B cell (primary cell): ENCODE measurements at regions not wholly inside any gene's neighbourhood (a gene's known extent, or its start where the extent isn't known, plus 50 kb on each side); places are given as distances from the start of the nearest gene placed in this dataset.

Experiments used
- ATAC-seq: fragments of 200-7000 bp; cut with Tn5 transposase; one replicate; pipeline ENCODE4 v1.10.0; 2021; ENCODE audit warnings: low read depth, mild to moderate bottlenecking, moderate number of reproducible peaks, moderate library complexity
- CTCF ChIA-PET: fragments of 350-600 bp; sonication (Branson Sonifier 250); formaldehyde crosslinking; loops from one replicate; lab custom pipeline; 2021; ENCODE audit warnings: antibody characterized with exemption, inconsistent platforms; lab: Charles Lee
- POLR2A ChIA-PET: fragments of 350-600 bp; sonication (Branson Sonifier 250); formaldehyde crosslinking; loops from one replicate; lab custom pipeline; 2021; ENCODE audit warnings: antibody characterized with exemption; lab: Charles Lee
- DNase-seq: peaks from one replicate; pipeline ENCODE4 v3.0.0; 2013
- H2AFZ ChIP-seq: 2 replicates; pipeline ENCODE4 v1.6.1; 2012; ENCODE audit warnings: mild to moderate bottlenecking, low read depth, low read length; ENCODE audit not compliant: insufficient read depth, poor library complexity, severe bottlenecking
- H3K27ac ChIP-seq, 2 donors: 1 replicate in 1 of 2; 2 replicates in 1 of 2; pipeline ENCODE4 v1.5.1; 2012 to 2013; ENCODE audit warnings: low read length in 2 of 2, mild to moderate bottlenecking in 2 of 2, moderate library complexity in 1 of 2
- H3K27me3 ChIP-seq, 4 experiments: fragments of 200-600 bp in 1 of 4; sonication (generic) in 1 of 4; replicated peaks in 1 of 4; 1 replicate in 2 of 4; 2 replicates in 2 of 4; pipeline versions ENCODE4 v1.6.1 to v1.7.0; 2013 to 2016; ENCODE audit warnings: low read length in 3 of 4, mild to moderate bottlenecking in 2 of 4, mixed read lengths in 1 of 4, moderate library complexity in 1 of 4; ENCODE audit not compliant: insufficient read depth in 4 of 4, control insufficient read depth in 3 of 4; ENCODE audit errors: control extremely low read depth in 1 of 4
- H3K36me3 ChIP-seq, 2 experiments: replicated peaks in 1 of 2; 1 replicate in 1 of 2; 2 replicates in 1 of 2; pipeline versions ENCODE4 v1.6.1 to v1.7.1; 2013; ENCODE audit warnings: low read length in 1 of 2; ENCODE audit not compliant: insufficient read depth in 2 of 2, control insufficient read depth in 1 of 2; ENCODE audit errors: control extremely low read depth in 1 of 2, extremely low read depth in 1 of 2
- H3K4me1 ChIP-seq, 2 donors: fragments of 200-600 bp in 1 of 2; sonication (generic) in 1 of 2; 1 replicate in 1 of 2; 2 replicates in 1 of 2; pipeline versions ENCODE4 v1.5.1 to v1.6.1; 2013 to 2017; ENCODE audit warnings: low read length in 2 of 2; ENCODE audit not compliant: control insufficient read depth in 2 of 2, insufficient read depth in 2 of 2
- H3K4me2 ChIP-seq: replicated peaks from 2 replicates; pipeline ENCODE3; 2012; ENCODE audit warnings: mild to moderate bottlenecking, low read depth, low read length; ENCODE audit not compliant: poor library complexity, severe bottlenecking
- H3K4me3 ChIP-seq, 5 experiments: fragments of 200-600 bp in 1 of 5; sonication (generic) in 1 of 5; 1 replicate in 3 of 5; 2 replicates in 2 of 5; pipeline versions ENCODE4 v1.5.1 to v1.7.0; 2011 to 2016; ENCODE audit warnings: low read length in 4 of 5, mild to moderate bottlenecking in 4 of 5, low read depth in 2 of 5, control low read depth in 1 of 5, moderate library complexity in 1 of 5; ENCODE audit not compliant: insufficient read depth in 1 of 5; ENCODE audit errors: control extremely low read depth in 1 of 5, extremely low read depth in 1 of 5
- H3K79me2 ChIP-seq: fragments of 200-600 bp; sonication (generic); one replicate; pipeline ENCODE4 v1.6.0; 2016; ENCODE audit warnings: low read length; ENCODE audit not compliant: control insufficient read depth, insufficient read depth
- H3K9ac ChIP-seq: fragments of 200-600 bp; sonication (generic); 2 replicates; pipeline ENCODE4 v1.6.1; 2017; ENCODE audit warnings: mild to moderate bottlenecking, low read length, moderate library complexity
- H3K9me3 ChIP-seq, 3 donors: one replicate each; pipeline versions ENCODE4 v1.6.1 to v1.7.1; 2013; ENCODE audit warnings: low read length in 2 of 3; ENCODE audit not compliant: control insufficient read depth in 2 of 3, insufficient read depth in 1 of 3; ENCODE audit errors: control extremely low read depth in 1 of 3
- H4K20me1 ChIP-seq: 2 replicates; pipeline ENCODE4 v1.6.0; 2012; ENCODE audit warnings: mild to moderate bottlenecking, low read length; ENCODE audit not compliant: insufficient read depth, control insufficient read depth, poor library complexity, severe bottlenecking
- H3K27ac Mint-ChIP-seq: one replicate; pipeline ENCODE4 v1.8.0; 2021; ENCODE audit warnings: mixed read lengths
- H3K27me3 Mint-ChIP-seq: one replicate; pipeline ENCODE4 v1.8.0; 2021; ENCODE audit warnings: mixed read lengths
- H3K4me1 Mint-ChIP-seq: one replicate; pipeline ENCODE4 v1.8.0; 2021; ENCODE audit warnings: mixed read lengths
- H3K4me3 Mint-ChIP-seq: one replicate; pipeline ENCODE4 v1.8.0; 2021; ENCODE audit warnings: mixed read lengths
- H3K9me3 Mint-ChIP-seq: one replicate; pipeline ENCODE4 v1.8.0; 2022; ENCODE audit warnings: mixed read lengths; ENCODE audit not compliant: insufficient read depth
- CTCF ChIP-seq: fragments of 200-600 bp; IDR thresholded peaks from one replicate; pipeline ENCODE4 v1.8.0; 2022; ENCODE audit warnings: antibody characterized with exemption, mild to moderate bottlenecking
- EZH2 ChIP-seq: IDR thresholded peaks from 2 replicates; pipeline ENCODE4 v1.6.1; 2012; ENCODE audit warnings: borderline replicate concordance, low read depth, mild to moderate bottlenecking, moderate library complexity, low read length; ENCODE audit not compliant: insufficient read depth, poor library complexity, severe bottlenecking
- WGBS: methylation state at CpG from one replicate; pipeline ENCODE4 v1.1.5; 2013; ENCODE audit warnings: missing lambda C conversion rate; ENCODE audit not compliant: insufficient coverage; 5-methylcytosine and 5-hydroxymethylcytosine counted together
- intact Hi-C: fragments of 100-400 bp; cut with micrococcal nuclease; formaldehyde crosslinking; loops from one replicate; pipeline ENCODE4 v1.10.0; 2022

- Histone ChIP-seq H3K9ac (no peak overlapping the region), H3K4me2 (no peak overlapping the region), H4K20me1 (no peaks in the 10 kb centered on the region), H3K79me2 (no peaks in the 10 kb centered on the region), H3K27ac (no peak overlapping the region), H2AFZ (no peak overlapping the region), H3K36me3 (no peaks in the 10 kb centered on the region), H3K4me3 (no peak overlapping the region), H3K4me1 (no peaks in the 10 kb centered on the region), H3K27me3 (no peaks in the 10 kb centered on the region), H3K9me3 (no peaks in the 10 kb centered on the region)
- H3K4me3 Mint-ChIP-seq: no peak overlapping the region
- H3K27me3 Mint-ChIP-seq: peaks cover 11% of the 10 kb centered on the region
- 88% methylated on average over 6 of the region's 6 CpGs for WGBS
- TF ChIP-seq EZH2 (no peak), CTCF (no peak)
- no peaks in the 10 kb centered on the region for H3K4me1 Mint-ChIP-seq
- H3K9me3 Mint-ChIP-seq: no peaks in the 10 kb centered on the region
- DNase-seq (no peak), ATAC-seq (no peak)
- intact Hi-C loops: no loop called here
- ChIA-PET CTCF (no interaction called here), POLR2A (no interaction called here)
- no peak overlapping the region for H3K27ac Mint-ChIP-seq
Observed at GRCh38 chr6:4591218-4591617, 185.0 kb upstream of the CDYL start.

GRCh38 chr6:4589295-4589694 is 186.9 kb upstream of the CDYL start:
- Mint-ChIP-seq H3K27ac (no peak overlapping the region), H3K9me3 (no peaks in the 10 kb centered on the region), H3K4me1 (no peaks in the 10 kb centered on the region), H3K4me3 (no peak overlapping the region), H3K27me3 (peaks cover 11% of the 10 kb centered on the region)
- Histone ChIP-seq H3K9me3 (no peaks in the 10 kb centered on the region), H3K4me1 (no peaks in the 10 kb centered on the region), H2AFZ (no peak overlapping the region), H3K4me3 (no peak overlapping the region), H3K4me2 (no peak overlapping the region), H3K36me3 (no peaks in the 10 kb centered on the region), H3K9ac (no peak overlapping the region), H3K27ac (no peak overlapping the region), H3K79me2 (no peaks in the 10 kb centered on the region), H4K20me1 (no peaks in the 10 kb centered on the region), H3K27me3 (no peaks in the 10 kb centered on the region)
- ChIA-PET POLR2A (no interaction called here), CTCF (no interaction called here)
- WGBS: 87% methylated on average over 2 of the region's 2 CpGs
- ATAC-seq (no peak), DNase-seq (no peak)
- TF ChIP-seq CTCF (no peak), EZH2 (no peak)
- intact Hi-C loops: no loop called here
